ENCODE measurements at regions not wholly inside any gene's neighbourhood (a gene's known extent, or its start where the extent isn't known, plus 50 kb on each side); places are given as distances from the start of the nearest gene placed in this dataset.

GRCh38 chr5:18243846-18244245, 609.6 kb downstream of the TAF11L14 start:
- no peak for TF ChIP-seq CTCF (IDR thresholded peaks at IDR 0.05)
- TF ChIP-seq POLR2A (IDR thresholded peaks at IDR 0.05), result no peak
- TF ChIP-seq POLR2AphosphoS5 (IDR thresholded peaks at IDR 0.05), result no peak
- TF ChIP-seq EP300 (IDR thresholded peaks at IDR 0.05), result no peak
